ENCODE measurements at regions not wholly inside any gene's neighbourhood (a gene's known extent, or its start where the extent isn't known, plus 50 kb on each side); places are given as distances from the start of the nearest gene placed in this dataset.
A peak's percentile ranks its signal among the peaks of the same experiment; 100 is the strongest.

GRCh38 chr22:27454807-27455450 lies 346.6 kb downstream of the MN1 start:
- intact Hi-C loops (cut with micrococcal nuclease): loop anchor here (10.0 kb wide), 1 partner anchor 60 kb away; no protein-coding TSS in a partner anchor
- DNase-seq (ENCODE audit: unreplicated experiment): peak; percentile 18
- H3K9me3 Mint-ChIP-seq (ENCODE audit: unreplicated experiment): peaks cover 11% of the 10 kb centered on the region
- CTCF ChIA-PET: interaction anchor here (0.6 kb wide), 1 partner anchor 376 kb away, joined by 3 read pairs; no protein-coding TSS in a partner anchor
- POLR2A ChIA-PET: interaction anchor here (0.5 kb wide), 1 partner anchor 144 kb away, joined by 3 read pairs; no protein-coding TSS in a partner anchor
- H3K27me3 Mint-ChIP-seq (ENCODE audit: insufficient read depth, unreplicated experiment): no peaks in the 10 kb centered on the region
- no peak for TF ChIP-seq CTCF (IDR thresholded peaks at IDR 0.05; ENCODE audit: unreplicated experiment)
- H3K27ac Mint-ChIP-seq (ENCODE audit: low read depth, unreplicated experiment): peak overlapping the region; percentile 94
- no TSS peak for BruUV-seq (replicated peaks)
- H3K36me3 Mint-ChIP-seq (ENCODE audit: insufficient read depth, unreplicated experiment): peaks cover 8% of the 10 kb centered on the region
- H3K4me1 Mint-ChIP-seq (ENCODE audit: insufficient read depth, unreplicated experiment): peaks cover 48% of the 10 kb centered on the region
- no peak overlapping the region for H3K4me3 Mint-ChIP-seq (ENCODE audit: unreplicated experiment)

- peaks cover 48% of the 10 kb centered on the region for H3K4me1 Mint-ChIP-seq (ENCODE audit: insufficient read depth, unreplicated experiment)
- BruUV-seq (replicated peaks): no TSS peak
Measured at GRCh38 chr22:27455526-27455925, 346.0 kb downstream of the MN1 start.

GRCh38 chr22:27456696-27457503 lies 344.7 kb downstream of the MN1 start:
- H3K9me3 Mint-ChIP-seq (ENCODE audit: unreplicated experiment): peaks cover 7% of the 10 kb centered on the region
- no TSS peak for BruUV-seq (replicated peaks)
- DNase-seq (ENCODE audit: unreplicated experiment): peak; percentile 73
- H3K27ac Mint-ChIP-seq (ENCODE audit: low read depth, unreplicated experiment): peak overlapping the region; percentile 94
- H3K4me3 Mint-ChIP-seq (ENCODE audit: unreplicated experiment): no peak overlapping the region
- ChIA-PET POLR2A (interaction anchor here (1.0 to 2.1 kb wide), 3 partner anchors 17 to 36 kb away, joined by 3 to 26 read pairs (median 8); no protein-coding TSS in a partner anchor), CTCF (interaction anchor here (0.8 to 1.3 kb wide), 2 partner anchors 10 to 17 kb away, joined by 4 to 8 read pairs; no protein-coding TSS in a partner anchor)
- no peak for TF ChIP-seq CTCF (IDR thresholded peaks at IDR 0.05; ENCODE audit: unreplicated experiment)
- peaks cover 60% of the 10 kb centered on the region for H3K4me1 Mint-ChIP-seq (ENCODE audit: insufficient read depth, unreplicated experiment)
- H3K27me3 Mint-ChIP-seq (ENCODE audit: insufficient read depth, unreplicated experiment): no peaks in the 10 kb centered on the region
- H3K36me3 Mint-ChIP-seq (ENCODE audit: insufficient read depth, unreplicated experiment): peaks cover 8% of the 10 kb centered on the region
- intact Hi-C loops (cut with micrococcal nuclease): loop anchor here (1.0 to 10.0 kb wide), 3 partner anchors 19 to 58 kb away; no protein-coding TSS in a partner anchor

More at GRCh38 chr22:27455526-27455925, 346.0 kb downstream of the MN1 start:
- H3K27me3 Mint-ChIP-seq (ENCODE audit: insufficient read depth, unreplicated experiment): no peaks in the 10 kb centered on the region
- no peak for TF ChIP-seq CTCF (IDR thresholded peaks at IDR 0.05; ENCODE audit: unreplicated experiment)
- intact Hi-C loops (cut with micrococcal nuclease): loop anchor here (10.0 kb wide), 1 partner anchor 59 kb away; no protein-coding TSS in a partner anchor
- ChIA-PET POLR2A (interaction anchor here (1.0 kb wide), 1 partner anchor 19 kb away, joined by 3 read pairs; no protein-coding TSS in a partner anchor), CTCF (interaction anchor here (0.6 kb wide), 1 partner anchor 375 kb away, joined by 3 read pairs; no protein-coding TSS in a partner anchor)
- peaks cover 8% of the 10 kb centered on the region for H3K36me3 Mint-ChIP-seq (ENCODE audit: insufficient read depth, unreplicated experiment)
- peak overlapping the region; percentile 94 for H3K27ac Mint-ChIP-seq (ENCODE audit: low read depth, unreplicated experiment)
- H3K9me3 Mint-ChIP-seq (ENCODE audit: unreplicated experiment): peaks cover 11% of the 10 kb centered on the region
- no peak overlapping the region for H3K4me3 Mint-ChIP-seq (ENCODE audit: unreplicated experiment)
- DNase-seq (ENCODE audit: unreplicated experiment): no peak

GRCh38 chr22:27459999-27460398 lies 341.6 kb downstream of the MN1 start:
- H3K27ac Mint-ChIP-seq (ENCODE audit: low read depth, unreplicated experiment): no peak overlapping the region
- no peaks in the 10 kb centered on the region for H3K9me3 Mint-ChIP-seq (ENCODE audit: unreplicated experiment)
- peaks cover 50% of the 10 kb centered on the region for H3K4me1 Mint-ChIP-seq (ENCODE audit: insufficient read depth, unreplicated experiment)
- TF ChIP-seq CTCF (IDR thresholded peaks at IDR 0.05; ENCODE audit: unreplicated experiment): no peak
- no peak overlapping the region for H3K4me3 Mint-ChIP-seq (ENCODE audit: unreplicated experiment)
- no TSS peak for BruUV-seq (replicated peaks)
- POLR2A ChIA-PET: interaction anchor here (0.9 to 3.4 kb wide), 2 partner anchors 14 to 111 kb away, joined by 3 to 15 read pairs; no protein-coding TSS in a partner anchor
- CTCF ChIA-PET: interaction anchor here (1.5 kb wide), 1 partner anchor 12 kb away, joined by 4 read pairs; no protein-coding TSS in a partner anchor
- no peaks in the 10 kb centered on the region for H3K27me3 Mint-ChIP-seq (ENCODE audit: insufficient read depth, unreplicated experiment)
- DNase-seq (ENCODE audit: unreplicated experiment): no peak
- intact Hi-C loops (cut with micrococcal nuclease): loop anchor here (10.0 kb wide), 1 partner anchor 55 kb away; no protein-coding TSS in a partner anchor
- peaks cover 8% of the 10 kb centered on the region for H3K36me3 Mint-ChIP-seq (ENCODE audit: insufficient read depth, unreplicated experiment)
